ENCODE measurements at regions not wholly inside any gene's neighbourhood (a gene's known extent, or its start where the extent isn't known, plus 50 kb on each side); places are given as distances from the start of the nearest gene placed in this dataset.

DNA sequence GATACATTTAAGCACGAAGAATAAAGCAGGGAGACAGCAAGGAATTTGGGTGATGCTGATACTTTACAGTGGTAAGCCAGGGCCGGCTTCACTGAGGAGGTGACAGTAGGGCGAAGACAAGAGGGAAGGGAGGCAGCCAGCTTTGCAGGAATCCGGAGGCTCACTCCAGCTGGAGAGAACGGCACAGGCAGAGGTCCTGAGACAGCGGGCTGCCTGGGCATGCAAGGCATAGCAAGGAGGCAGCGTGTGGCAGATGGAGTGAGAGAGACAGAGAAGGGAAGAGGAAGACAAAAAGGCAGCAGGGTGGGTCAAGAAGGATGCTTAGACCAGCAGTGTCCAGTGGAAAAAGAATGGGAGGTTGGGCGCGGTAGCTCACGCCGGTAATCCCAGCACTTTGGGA lies 83.2 kb upstream of the WASF3 start:
- peaks cover 0 to 8% (median 0%) of the 10 kb centered on the region in 4 donors for H3K4me1 ChIP-seq
- no peak overlapping the region for H3K27ac ChIP-seq
- DNase-seq: no peak
- intact Hi-C loops (cut with DNase I; ENCODE audit: low total_unique reads) (no loop called here), in situ Hi-C loops (cut with MboI; ENCODE audit: low pct_ligation_motif_present in 1 of 4, low pct_unique_long_range_greater_than_20kb in 1 of 4, low sequenced_read_pairs in 3 of 4) (no loop called here)
- H3K36me3 ChIP-seq: no peaks in the 10 kb centered on the region
- H3K27me3 ChIP-seq: no peaks in the 10 kb centered on the region
- 80 to 84% methylated on average over 11 of the region's 11 CpGs for WGBS, 2 donors (ENCODE audit: low coverage in 1 of 2)
- TF ChIP-seq EP300 (IDR thresholded peaks at IDR 0.05; ENCODE audit: low read depth) (no peak), POLR2A (IDR thresholded peaks at IDR 0.05) (no peak), POLR2AphosphoS5 (IDR thresholded peaks at IDR 0.05) (no peak)
- TF ChIP-seq, protein P1, sequence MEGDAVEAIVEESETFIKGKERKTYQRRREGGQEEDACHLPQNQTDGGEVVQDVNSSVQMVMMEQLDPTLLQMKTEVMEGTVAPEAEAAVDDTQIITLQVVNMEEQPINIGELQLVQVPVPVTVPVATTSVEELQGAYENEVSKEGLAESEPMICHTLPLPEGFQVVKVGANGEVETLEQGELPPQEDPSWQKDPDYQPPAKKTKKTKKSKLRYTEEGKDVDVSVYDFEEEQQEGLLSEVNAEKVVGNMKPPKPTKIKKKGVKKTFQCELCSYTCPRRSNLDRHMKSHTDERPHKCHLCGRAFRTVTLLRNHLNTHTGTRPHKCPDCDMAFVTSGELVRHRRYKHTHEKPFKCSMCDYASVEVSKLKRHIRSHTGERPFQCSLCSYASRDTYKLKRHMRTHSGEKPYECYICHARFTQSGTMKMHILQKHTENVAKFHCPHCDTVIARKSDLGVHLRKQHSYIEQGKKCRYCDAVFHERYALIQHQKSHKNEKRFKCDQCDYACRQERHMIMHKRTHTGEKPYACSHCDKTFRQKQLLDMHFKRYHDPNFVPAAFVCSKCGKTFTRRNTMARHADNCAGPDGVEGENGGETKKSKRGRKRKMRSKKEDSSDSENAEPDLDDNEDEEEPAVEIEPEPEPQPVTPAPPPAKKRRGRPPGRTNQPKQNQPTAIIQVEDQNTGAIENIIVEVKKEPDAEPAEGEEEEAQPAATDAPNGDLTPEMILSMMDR (IDR thresholded peaks at IDR 0.05): no peak
- no peaks in the 10 kb centered on the region for H3K9me3 ChIP-seq
- H3K4me3 ChIP-seq: no peak overlapping the region

DNA sequence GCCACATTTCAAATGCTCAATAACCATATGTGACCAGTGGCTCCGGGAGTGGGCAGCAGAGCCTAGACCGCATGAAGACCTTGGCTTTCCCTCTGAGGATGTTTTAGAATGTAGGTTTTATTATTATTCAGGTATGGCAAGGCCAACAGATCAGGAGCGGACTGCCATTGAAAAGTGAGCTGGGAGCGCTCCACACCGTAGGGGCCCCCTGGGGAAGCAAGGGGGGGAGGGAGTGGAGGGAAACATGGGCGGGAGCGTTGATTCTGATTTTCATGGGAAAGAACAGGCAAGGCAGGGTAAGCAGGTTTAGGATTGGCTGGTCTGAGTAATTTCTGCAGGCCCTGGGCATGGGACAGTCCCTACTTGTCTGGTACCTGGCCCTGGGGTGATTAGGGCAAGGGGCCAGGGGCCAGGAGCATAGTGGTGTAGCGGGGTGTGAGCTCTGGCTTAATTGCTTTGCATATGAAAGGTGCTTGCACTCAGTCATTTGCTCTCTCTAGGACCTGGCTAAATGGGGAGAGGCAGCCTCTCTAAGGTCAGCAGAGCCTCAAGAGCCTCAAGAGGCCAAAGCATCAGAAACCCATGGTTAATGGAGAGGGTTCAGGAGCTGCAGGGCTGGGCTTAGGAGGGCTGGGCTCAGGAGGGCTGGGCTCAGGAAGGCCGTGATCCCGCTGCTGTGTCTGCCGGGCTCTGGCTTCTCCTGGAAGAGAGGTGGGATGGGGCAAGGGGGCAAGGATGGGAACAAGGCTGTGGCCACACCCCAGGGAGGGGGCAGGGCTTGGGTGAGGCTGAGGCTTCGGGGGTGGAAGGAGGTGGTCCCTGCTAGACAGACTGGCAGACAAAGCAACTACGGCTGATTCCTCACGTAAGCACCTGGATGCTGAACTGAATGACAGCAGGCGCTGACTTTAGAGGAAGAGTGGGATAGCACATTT lies 82.0 kb upstream of the WASF3 start:
- Histone ChIP-seq H3K27me3 (no peaks in the 10 kb centered on the region), H3K4me3 (no peak overlapping the region), H3K9me3 (no peaks in the 10 kb centered on the region), H3K4me1 (peaks cover 0 to 13% (median 0%) of the 10 kb centered on the region in 4 donors), H3K27ac (peak overlapping the region in 2 of 4 donors; percentile 57 to 61), H3K36me3 (no peaks in the 10 kb centered on the region)
- DNase-seq: no peak
- in situ Hi-C loops (cut with MboI; ENCODE audit: low pct_ligation_motif_present in 1 of 4, low pct_unique_long_range_greater_than_20kb in 1 of 4, low sequenced_read_pairs in 3 of 4): no loop called here
- no peak for TF ChIP-seq POLR2AphosphoS5 (IDR thresholded peaks at IDR 0.05)
- TF ChIP-seq, protein P1 (IDR thresholded peaks at IDR 0.05): no peak
- no peak for TF ChIP-seq EP300 (IDR thresholded peaks at IDR 0.05; ENCODE audit: low read depth)
- TF ChIP-seq POLR2A (IDR thresholded peaks at IDR 0.05): no peak
- 78 to 80% methylated on average over 2 to 10 of the region's 15 CpGs for WGBS, 2 donors (ENCODE audit: low coverage in 1 of 2)
- intact Hi-C loops (cut with DNase I; ENCODE audit: low total_unique reads): no loop called here

DNA sequence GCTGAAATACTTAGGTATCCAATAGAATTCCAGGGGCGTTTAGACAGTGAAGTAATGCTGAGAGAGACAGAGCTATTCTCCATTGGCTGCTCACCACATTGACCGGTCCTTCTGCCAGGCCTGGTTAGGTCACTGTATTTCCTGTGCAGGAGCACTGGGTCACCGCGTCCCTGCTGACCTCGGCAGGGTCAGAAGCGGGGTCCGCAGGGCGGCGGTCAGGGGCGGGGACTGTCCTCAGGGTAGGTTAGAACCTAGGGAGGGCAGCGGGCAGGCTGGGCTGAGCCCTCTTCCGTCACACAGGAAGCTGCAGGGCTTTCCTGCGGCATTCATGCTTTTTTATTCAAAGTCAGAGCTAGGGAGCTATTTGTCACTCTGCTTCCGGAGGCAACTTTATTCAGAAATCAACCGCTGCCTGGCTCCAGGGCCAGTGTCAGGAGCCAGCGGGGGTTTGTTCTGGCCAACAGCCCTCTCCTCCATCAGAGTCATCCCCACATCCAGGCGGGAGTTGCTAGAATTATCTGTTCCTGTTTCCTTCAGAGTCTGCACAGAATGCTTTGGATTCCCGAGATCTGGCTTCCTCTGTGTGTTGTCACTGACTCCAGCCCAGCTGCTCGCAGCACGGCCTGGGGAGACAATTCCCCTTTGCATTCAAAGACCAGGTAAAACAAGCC lies 81.2 kb upstream of the WASF3 start:
- intact Hi-C loops (cut with DNase I; ENCODE audit: low total_unique reads): no loop called here
- in situ Hi-C loops (cut with MboI; ENCODE audit: low pct_ligation_motif_present in 1 of 4, low pct_unique_long_range_greater_than_20kb in 1 of 4, low sequenced_read_pairs in 3 of 4): no loop called here
- Histone ChIP-seq H3K9me3 (no peaks in the 10 kb centered on the region), H3K4me1 (peaks cover 0 to 17% (median 0%) of the 10 kb centered on the region in 4 donors), H3K36me3 (no peaks in the 10 kb centered on the region), H3K4me3 (peak overlapping the region in 1 of 4 donors; percentile 25), H3K27me3 (no peaks in the 10 kb centered on the region), H3K27ac (peak overlapping the region in 2 of 4 donors; percentile 57 to 61)
- TF ChIP-seq POLR2AphosphoS5 (IDR thresholded peaks at IDR 0.05): no peak
- TF ChIP-seq POLR2A (IDR thresholded peaks at IDR 0.05): no peak
- no peak for TF ChIP-seq EP300 (IDR thresholded peaks at IDR 0.05; ENCODE audit: low read depth)
- TF ChIP-seq, protein P1 (IDR thresholded peaks at IDR 0.05): no peak
- WGBS, 2 donors (ENCODE audit: low coverage in 1 of 2): no CpG with 5 or more reads among the region's 20 CpGs
- DNase-seq: no peak

DNA sequence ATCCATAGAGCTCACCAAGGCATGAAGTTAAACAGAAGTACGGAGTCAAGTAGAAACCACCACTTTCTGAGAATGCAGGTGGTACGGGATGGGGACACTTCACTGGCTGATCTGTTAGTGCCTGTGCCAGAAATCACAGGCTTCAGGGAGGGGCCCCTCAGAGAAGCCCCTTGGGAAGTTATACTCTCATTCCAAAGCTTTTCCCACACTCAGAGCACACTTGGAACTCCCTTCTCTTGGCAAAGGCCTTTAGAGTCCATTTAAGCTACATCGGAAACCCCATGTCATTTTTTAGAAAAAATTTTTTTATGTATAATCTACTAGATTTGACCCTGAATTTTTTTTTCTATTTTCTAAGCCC lies 80.7 kb upstream of the WASF3 start:
- H3K27ac ChIP-seq: peak overlapping the region in 2 of 4 donors; percentile 57 to 61
- WGBS, 2 donors (ENCODE audit: low coverage in 1 of 2): no CpG with 5 or more reads among the region's 3 CpGs
- TF ChIP-seq EP300 (IDR thresholded peaks at IDR 0.05; ENCODE audit: low read depth): no peak
- TF ChIP-seq, protein P1 (IDR thresholded peaks at IDR 0.05): no peak
- no peak for TF ChIP-seq POLR2A (IDR thresholded peaks at IDR 0.05)
- TF ChIP-seq POLR2AphosphoS5 (IDR thresholded peaks at IDR 0.05): no peak
- peaks cover 0 to 17% (median 0%) of the 10 kb centered on the region in 4 donors for H3K4me1 ChIP-seq
- peak overlapping the region in 1 of 4 donors; percentile 25 for H3K4me3 ChIP-seq
- no peaks in the 10 kb centered on the region for H3K9me3 ChIP-seq
- DNase-seq: no peak
- intact Hi-C loops (cut with DNase I; ENCODE audit: low total_unique reads) (no loop called here), in situ Hi-C loops (cut with MboI; ENCODE audit: low pct_ligation_motif_present in 1 of 4, low pct_unique_long_range_greater_than_20kb in 1 of 4, low sequenced_read_pairs in 3 of 4) (no loop called here)
- H3K36me3 ChIP-seq: no peaks in the 10 kb centered on the region
- no peaks in the 10 kb centered on the region for H3K27me3 ChIP-seq

Measured in transverse colon (tissue), 4 donors.